ENCODE measurements at regions not wholly inside any gene's neighbourhood (a gene's known extent, or its start where the extent isn't known, plus 50 kb on each side); places are given as distances from the start of the nearest gene placed in this dataset.
"Not testable (repeated sequence)": the region's sequence is repeated elsewhere in the genome, so short reads cannot be mapped to it uniquely, and the experiment has no call there.

GRCh38 chr4:129998436-129999150 is 902.6 kb downstream of the C4orf33 start:
- no peak for DNase-seq (ENCODE audit: low read depth, low spot score)

DNA sequence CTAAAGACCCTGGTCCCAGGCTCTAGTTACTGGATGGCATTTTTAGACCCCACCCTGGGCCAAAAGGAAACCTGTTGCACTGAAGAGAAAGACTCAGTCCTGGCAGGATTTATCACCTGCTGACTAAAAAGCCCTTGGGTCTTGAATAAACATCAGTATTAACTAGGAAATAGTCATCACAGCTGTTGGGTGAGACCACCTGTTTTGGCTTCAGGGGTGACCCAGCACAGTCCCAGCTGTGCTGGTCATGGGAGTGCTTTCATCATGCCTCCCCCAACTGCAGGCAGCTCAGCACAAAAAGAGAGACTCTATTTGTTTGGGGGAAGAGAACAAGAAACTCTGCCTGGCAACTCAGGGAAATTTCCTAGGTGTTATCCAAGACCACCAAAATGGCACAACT is 903.2 kb downstream of the C4orf33 start:
- no peak for DNase-seq (ENCODE audit: low read depth, low spot score)

DNA sequence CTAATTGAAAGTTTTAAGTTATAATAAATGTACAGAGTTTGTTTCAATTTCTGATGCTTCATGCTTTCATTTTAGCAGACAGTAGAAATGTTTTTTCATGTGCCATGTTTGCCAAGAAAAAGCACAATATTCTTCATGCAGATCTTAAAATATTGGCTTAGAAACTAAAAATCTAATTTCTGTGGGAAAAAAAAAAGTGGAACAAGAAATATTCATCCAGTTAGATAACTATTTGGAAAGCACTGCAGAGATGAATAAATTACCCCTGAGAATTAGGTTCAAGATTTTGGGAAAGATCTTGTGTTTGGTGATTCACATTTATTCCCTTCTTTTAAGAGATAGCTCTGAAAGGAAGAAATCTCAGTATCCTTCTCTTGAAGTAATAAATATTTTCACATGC is 912.5 kb downstream of the C4orf33 start:
- no peak for DNase-seq (ENCODE audit: low read depth, low spot score)

- DNase-seq (ENCODE audit: low read depth, low spot score) = not testable (repeated sequence)
Observed at GRCh38 chr4:130012806-130013205, 916.9 kb downstream of the C4orf33 start.

GRCh38 chr4:130021706-130022105 is 925.8 kb downstream of the C4orf33 start:
- no peak for DNase-seq (ENCODE audit: low read depth, low spot score)

GRCh38 chr4:130023088-130023487 is 927.1 kb downstream of the C4orf33 start:
- DNase-seq (ENCODE audit: low read depth, low spot score) = no peak

DNA sequence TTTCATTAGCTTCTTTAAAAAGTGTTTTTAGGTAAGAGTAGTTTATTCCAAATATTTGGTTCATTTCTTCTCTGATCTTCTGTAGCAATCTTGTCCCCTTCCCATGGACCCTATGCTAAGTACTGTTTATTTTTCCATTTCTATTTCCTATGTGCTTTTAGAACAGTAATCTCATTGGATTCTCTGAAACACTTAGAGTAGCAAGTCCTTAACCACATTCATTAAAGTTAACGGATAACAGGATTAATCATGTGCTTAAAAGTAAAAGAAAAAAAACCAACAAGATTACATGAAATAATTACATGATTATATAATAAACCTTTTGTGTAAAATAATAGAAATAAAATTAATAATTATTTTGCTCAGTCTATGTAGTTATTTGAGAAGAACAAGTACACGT is 929.7 kb downstream of the C4orf33 start:
- DNase-seq (ENCODE audit: low read depth, low spot score) = no peak

GRCh38 chr4:130026185-130026584 is 930.2 kb downstream of the C4orf33 start:
- DNase-seq (ENCODE audit: low read depth, low spot score) = peak; percentile 93

GRCh38 chr4:130027973-130028372 is 932.0 kb downstream of the C4orf33 start:
- DNase-seq (ENCODE audit: low read depth, low spot score) = no peak

DNA sequence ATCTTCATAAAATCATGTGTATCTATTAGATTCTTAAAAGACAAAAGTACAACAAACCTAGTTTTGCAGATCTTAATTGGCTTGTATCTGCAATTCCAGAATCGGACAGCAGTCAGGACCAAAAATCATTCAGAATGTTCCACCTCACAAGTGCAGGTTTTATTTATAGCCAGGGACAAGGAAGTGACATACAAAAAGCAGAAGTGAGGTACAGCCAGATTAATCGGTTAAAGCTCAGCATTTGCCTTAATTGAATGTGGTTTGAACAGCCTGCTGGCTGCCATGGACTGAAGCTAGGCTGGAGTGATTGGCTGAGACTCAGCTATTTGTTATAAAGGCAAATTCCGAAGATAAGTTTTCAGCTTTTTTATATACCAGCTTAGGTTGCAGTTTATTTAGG is 932.6 kb downstream of the C4orf33 start:
- no peak for DNase-seq (ENCODE audit: low read depth, low spot score)

- peak; percentile 44 for DNase-seq (ENCODE audit: low read depth, low spot score)
Observed at GRCh38 chr4:130029442-130029841, 933.5 kb downstream of the C4orf33 start.

DNA sequence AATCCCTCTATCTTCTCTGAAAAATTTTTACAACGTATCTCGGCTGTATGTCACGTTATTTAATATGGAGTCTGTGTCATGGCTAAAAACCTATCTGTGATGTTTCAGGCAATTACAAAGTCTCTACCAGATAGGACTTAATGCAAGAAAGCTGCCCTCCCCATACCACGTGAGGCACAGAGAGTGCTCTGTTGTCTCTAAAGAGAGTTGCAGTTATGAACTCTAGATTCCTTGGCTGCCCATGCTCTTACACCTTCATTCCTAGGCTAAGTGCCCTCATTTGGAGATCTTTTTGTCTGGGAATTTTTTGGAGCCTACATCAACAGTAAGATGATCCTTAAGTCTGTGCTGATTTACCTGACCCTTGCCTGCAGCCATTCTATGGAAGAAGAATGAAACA is 935.9 kb downstream of the C4orf33 start:
- no peak for DNase-seq (ENCODE audit: low read depth, low spot score)

DNA sequence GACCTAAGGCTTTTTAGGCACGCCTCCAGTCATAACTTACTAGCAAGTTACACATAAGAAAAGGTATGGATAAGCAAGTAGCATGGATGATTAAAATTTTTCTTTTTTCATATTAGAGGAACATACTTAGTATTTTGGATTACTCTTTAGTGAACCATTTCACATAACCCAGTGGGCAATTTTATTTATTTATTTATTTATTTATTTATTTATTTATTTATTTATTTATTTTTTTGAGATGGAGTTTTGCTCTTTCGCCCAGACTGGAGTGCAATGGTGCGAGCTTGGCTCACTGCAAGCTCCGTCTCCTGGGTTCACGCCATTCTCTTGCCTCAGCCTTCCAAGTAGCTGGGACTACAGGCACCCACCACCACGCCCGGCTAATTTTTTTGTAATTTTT is 937.7 kb downstream of the C4orf33 start:
- not testable (repeated sequence) for DNase-seq (ENCODE audit: low read depth, low spot score)

GRCh38 chr4:130034876-130035275 is 938.9 kb downstream of the C4orf33 start:
- DNase-seq (ENCODE audit: low read depth, low spot score) = no peak

DNA sequence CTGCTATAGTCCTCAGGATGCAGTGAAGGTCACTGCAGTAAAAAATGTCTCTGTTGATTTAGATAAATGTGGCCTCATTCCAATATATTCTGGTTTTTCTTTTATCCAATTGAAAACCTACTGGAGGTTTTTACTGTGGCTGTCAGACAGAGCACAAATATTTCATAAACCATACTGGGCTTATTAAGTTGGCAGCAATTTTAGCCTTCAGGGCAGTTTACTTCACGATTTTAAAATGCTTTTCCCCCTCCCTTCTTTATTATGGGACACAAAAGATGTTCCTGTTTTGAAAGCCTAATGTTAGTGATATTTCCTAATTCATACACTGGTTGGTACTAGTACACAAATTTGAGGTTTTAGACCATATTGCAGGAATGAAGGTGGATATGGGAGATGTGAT is 939.4 kb downstream of the C4orf33 start:
- DNase-seq (ENCODE audit: low read depth, low spot score) = no peak

- not testable (repeated sequence) for DNase-seq (ENCODE audit: low read depth, low spot score)
Observed at GRCh38 chr4:130037866-130038265, 941.9 kb downstream of the C4orf33 start.

DNA sequence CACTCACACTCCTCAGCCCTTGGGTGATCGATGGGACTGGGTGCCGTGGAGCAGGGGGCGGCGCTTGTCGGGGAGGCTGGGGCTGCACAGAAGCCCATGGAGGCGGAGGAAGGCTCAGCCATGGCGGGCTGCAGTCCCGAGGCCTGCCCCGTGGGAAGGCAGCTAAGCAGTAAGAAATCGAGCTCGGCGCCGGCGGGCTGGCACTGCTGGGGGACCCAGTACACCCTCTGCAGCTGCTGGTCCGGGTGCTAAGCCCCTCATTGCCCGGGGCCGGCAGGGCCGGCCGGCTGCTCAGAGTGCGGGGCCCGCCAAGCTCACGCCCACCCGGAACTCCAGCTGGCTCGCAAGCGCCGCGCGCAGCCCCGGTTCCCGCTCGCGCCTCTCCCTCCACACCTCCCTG is 942.6 kb downstream of the C4orf33 start:
- not testable (repeated sequence) for DNase-seq (ENCODE audit: low read depth, low spot score)

DNA sequence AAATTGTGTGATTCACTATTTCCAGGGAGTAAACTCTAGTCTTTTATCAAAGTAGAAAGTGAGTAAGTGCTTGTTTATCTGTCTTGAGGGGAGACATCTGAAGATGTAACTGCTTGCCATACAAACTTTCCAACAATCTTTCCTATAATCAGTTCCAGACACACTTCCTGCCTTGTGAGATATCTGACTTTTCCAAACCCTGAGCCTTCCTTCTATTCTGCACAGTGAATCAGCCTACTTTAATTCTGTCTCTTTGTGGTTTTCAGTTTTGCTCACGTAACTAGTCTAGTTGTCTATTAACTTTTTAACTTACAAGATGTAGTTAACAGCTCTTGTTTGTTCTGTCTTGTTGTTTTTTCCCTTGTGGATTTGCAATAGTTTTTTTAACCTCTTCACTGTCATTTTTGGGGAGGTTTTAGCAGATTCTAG is 947.8 kb downstream of the C4orf33 start:
- no peak for DNase-seq (ENCODE audit: low read depth, low spot score)

DNA sequence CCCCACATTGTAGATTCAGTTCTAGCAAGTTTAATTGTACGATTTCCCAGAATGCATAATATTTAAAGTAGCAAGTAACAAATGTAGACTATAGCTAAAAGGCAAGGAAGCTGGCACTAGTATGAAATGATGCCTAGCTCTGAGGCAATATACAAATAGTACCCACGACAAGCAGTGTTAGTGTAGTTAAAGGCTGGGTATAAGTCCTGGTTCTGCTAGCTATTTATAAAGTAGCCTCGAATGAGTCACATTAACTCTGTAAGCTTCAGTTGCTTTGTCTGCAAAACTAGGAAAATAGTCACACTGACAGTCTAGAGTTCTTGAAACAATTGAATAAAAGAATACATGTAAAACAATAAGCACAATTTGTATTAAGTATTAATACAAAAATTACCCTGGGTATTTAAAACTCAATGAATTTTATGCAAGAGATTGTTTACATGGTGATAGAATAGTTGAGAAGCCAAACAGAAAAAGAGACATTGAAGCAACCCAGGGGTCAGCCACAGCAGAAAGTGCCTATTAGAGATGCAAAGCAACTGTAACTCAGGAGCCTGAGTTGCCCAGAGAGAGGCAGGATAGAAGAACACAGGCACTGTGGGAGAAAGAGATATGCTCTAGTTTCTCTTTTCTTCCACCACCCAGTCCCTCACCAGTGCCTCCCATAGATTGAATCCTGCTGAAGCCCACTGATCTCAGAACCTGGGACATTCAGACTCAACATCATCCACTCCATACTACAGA is 949.0 kb downstream of the C4orf33 start:
- DNase-seq (ENCODE audit: low read depth, low spot score) = no peak

- DNase-seq (ENCODE audit: low read depth, low spot score) = no peak
Observed at GRCh38 chr4:130053723-130054122, 957.8 kb downstream of the C4orf33 start.

GRCh38 chr4:130054908-130055307 is 959.0 kb downstream of the C4orf33 start:
- DNase-seq (ENCODE audit: low read depth, low spot score) = no peak

DNA sequence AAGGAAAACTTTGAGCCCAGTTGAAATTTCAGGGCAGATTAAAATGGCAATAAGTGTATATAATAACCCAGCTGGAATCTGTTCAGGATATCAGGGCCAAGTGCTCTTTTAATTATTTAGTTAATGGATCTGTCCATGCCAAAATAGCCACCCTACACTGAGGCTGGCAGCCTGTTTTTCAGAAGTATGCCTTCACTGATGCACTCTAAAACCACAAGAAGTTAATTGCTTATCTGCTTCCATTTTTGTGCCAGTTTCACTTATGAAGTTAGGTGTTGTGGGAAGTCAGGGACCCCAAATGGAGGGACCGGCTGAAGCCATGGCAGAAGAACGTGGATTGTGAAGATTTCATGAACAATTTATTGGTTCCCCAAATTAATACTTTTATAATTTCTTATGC is 960.3 kb downstream of the C4orf33 start:
- DNase-seq (ENCODE audit: low read depth, low spot score) = no peak

GRCh38 chr4:130064471-130064870 is 968.5 kb downstream of the C4orf33 start:
- DNase-seq (ENCODE audit: low read depth, low spot score) = no peak

Measured in ELF-1 (cell line).